VCaP (cell line): ENCODE measurements at regions not wholly inside any gene's neighbourhood (a gene's known extent, or its start where the extent isn't known, plus 50 kb on each side); places are given as distances from the start of the nearest gene placed in this dataset.
"Not testable (repeated sequence)": the region's sequence is repeated elsewhere in the genome, so short reads cannot be mapped to it uniquely, and the experiment has no call there.

Source experiments
- H3K27ac ChIP-seq: fragments of 450-650 bp; 2 replicates; pipeline ENCODE4 v1.5.1; 2017
- CTCF ChIP-seq: fragments of 450-650 bp; conservative IDR thresholded peaks from 2 replicates; pipeline ENCODE4 v1.5.1; 2017; ENCODE audit warnings: mild to moderate bottlenecking, moderate library complexity

DNA sequence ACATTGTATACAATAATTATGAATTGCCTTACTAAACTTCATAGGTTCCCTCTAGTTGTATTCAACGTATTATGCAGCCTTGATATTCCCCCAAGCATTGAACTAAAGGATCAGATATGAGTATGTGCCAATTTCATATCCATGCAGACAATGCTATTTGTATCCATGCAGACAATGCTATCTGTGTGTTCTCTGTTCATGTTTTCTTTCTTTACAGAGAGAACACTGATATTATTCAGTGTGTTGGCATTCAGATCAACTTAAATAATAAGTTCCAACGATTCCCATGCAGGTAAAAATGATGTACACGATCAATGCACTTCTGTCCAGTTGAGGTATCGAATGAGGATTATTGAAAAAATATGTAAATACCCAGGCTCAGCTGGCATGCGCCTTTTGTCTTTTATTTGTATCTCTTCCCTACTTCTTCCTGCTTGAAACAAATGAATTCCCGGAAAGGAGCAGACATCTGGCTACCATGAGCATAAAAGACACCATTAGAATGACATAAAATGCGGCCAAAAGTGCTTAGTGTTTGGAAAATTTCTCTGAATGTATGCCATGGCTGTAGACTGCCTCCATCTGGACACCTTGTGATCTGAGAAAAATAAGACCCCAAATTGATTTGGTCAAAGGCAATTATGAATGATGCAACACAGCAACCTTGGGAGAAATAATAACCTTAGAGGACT is 731.5 kb downstream of the SLITRK1 start:
- TF ChIP-seq CTCF, result no peak
- H3K27ac ChIP-seq, result no peak overlapping the region

- TF ChIP-seq CTCF, result no peak
- no peak overlapping the region for H3K27ac ChIP-seq
These were observed 745.6 kb downstream of the SLITRK1 start for GRCh38 chr13:83136660-83137059.

- H3K27ac ChIP-seq, result no peak overlapping the region
- no peak for TF ChIP-seq CTCF
These were observed 756.5 kb downstream of the SLITRK1 start for GRCh38 chr13:83125791-83126190.

- no peak overlapping the region for H3K27ac ChIP-seq
- TF ChIP-seq CTCF, result no peak
These were observed 760.4 kb downstream of the SLITRK1 start for GRCh38 chr13:83121896-83122295.

DNA sequence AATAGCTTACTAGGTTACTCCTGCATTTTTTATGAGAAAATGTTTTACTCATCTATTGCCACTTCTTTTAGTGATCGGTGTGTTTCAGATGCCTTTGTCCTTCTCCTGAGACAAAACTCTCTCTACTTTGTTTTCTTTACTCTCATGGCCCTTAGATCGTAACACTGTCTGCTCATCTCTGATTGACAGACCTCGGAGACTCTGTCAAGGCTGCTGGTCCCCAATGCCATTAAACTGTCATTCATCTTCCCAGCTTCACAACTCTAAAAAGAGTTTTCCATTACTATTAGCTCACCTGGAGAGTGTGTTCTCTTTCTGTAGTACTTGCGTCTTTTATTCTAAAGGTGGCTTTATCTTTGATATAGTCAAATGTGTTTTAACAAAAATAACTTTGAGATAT is 765.2 kb downstream of the SLITRK1 start:
- H3K27ac ChIP-seq, result no peak overlapping the region
- TF ChIP-seq CTCF, result no peak

GRCh38 chr13:83101574-83102247 is 780.6 kb downstream of the SLITRK1 start:
- H3K27ac ChIP-seq, result not testable (repeated sequence)

- TF ChIP-seq CTCF, result no peak
- H3K27ac ChIP-seq, result no peak overlapping the region
These were observed 782.0 kb downstream of the SLITRK1 start for GRCh38 chr13:83100237-83100636.

- H3K27ac ChIP-seq, result no peak overlapping the region
- no peak for TF ChIP-seq CTCF
These were observed 793.4 kb downstream of the SLITRK1 start for GRCh38 chr13:83088858-83089257.
